CMK (cell line): ENCODE measurements at regions not wholly inside any gene's neighbourhood (a gene's known extent, or its start where the extent isn't known, plus 50 kb on each side); places are given as distances from the start of the nearest gene placed in this dataset.
A peak's percentile ranks its signal among the peaks of the same experiment; 100 is the strongest.
"Not testable (repeated sequence)": the region's sequence is repeated elsewhere in the genome, so short reads cannot be mapped to it uniquely, and the experiment has no call there.

Experiments used
- DNase-seq: peaks from one replicate; pipeline ENCODE4 v3.0.0-alpha.2; 2010; ENCODE audit warnings: low read depth

- not testable (repeated sequence) for DNase-seq
These were observed 763.3 kb downstream of the SPATA31A7 start for GRCh38 chr9:61953108-61953507.

GRCh38 chr9:61971635-61972034 is 781.8 kb downstream of the SPATA31A7 start:
- DNase-seq, result not testable (repeated sequence)

- peak; percentile 3 for DNase-seq
These were observed 784.7 kb downstream of the SPATA31A7 start for GRCh38 chr9:61974501-61974900.

- DNase-seq, result not testable (repeated sequence)
These were observed 786.5 kb downstream of the SPATA31A7 start for GRCh38 chr9:61976318-61976717.

GRCh38 chr9:61982727-61983126 is 792.9 kb downstream of the SPATA31A7 start:
- DNase-seq, result not testable (repeated sequence)

GRCh38 chr9:61983441-61983840 is 793.6 kb downstream of the SPATA31A7 start:
- DNase-seq, result not testable (repeated sequence)

GRCh38 chr9:61983954-61984353 is 794.1 kb downstream of the SPATA31A7 start:
- DNase-seq, result not testable (repeated sequence)

- DNase-seq, result not testable (repeated sequence)
These were observed 794.7 kb downstream of the SPATA31A7 start for GRCh38 chr9:61984513-61984912.

GRCh38 chr9:61992110-61992509 is 802.3 kb downstream of the SPATA31A7 start:
- DNase-seq, result not testable (repeated sequence)

- not testable (repeated sequence) for DNase-seq
These were observed 842.6 kb downstream of the SPATA31A7 start for GRCh38 chr9:62032441-62032840.

GRCh38 chr9:62038260-62038659 is 848.4 kb downstream of the SPATA31A7 start:
- not testable (repeated sequence) for DNase-seq

GRCh38 chr9:62058155-62058554 is 868.3 kb downstream of the SPATA31A7 start:
- DNase-seq, result not testable (repeated sequence)

GRCh38 chr9:62071043-62071442 is 881.2 kb downstream of the SPATA31A7 start:
- not testable (repeated sequence) for DNase-seq

GRCh38 chr9:62073401-62073800 is 883.6 kb downstream of the SPATA31A7 start:
- DNase-seq, result not testable (repeated sequence)

GRCh38 chr9:62084245-62084644 is 894.4 kb downstream of the SPATA31A7 start:
- DNase-seq, result not testable (repeated sequence)

- not testable (repeated sequence) for DNase-seq
These were observed 906.0 kb downstream of the SPATA31A7 start for GRCh38 chr9:62095714-62096345.

GRCh38 chr9:62110486-62110885 is 920.6 kb downstream of the SPATA31A7 start:
- DNase-seq, result not testable (repeated sequence)

GRCh38 chr9:62116951-62117640 is 927.3 kb downstream of the SPATA31A7 start:
- not testable (repeated sequence) for DNase-seq

GRCh38 chr9:62119656-62120055 is 929.8 kb downstream of the SPATA31A7 start:
- not testable (repeated sequence) for DNase-seq

GRCh38 chr9:62125631-62126611 is 936.1 kb downstream of the SPATA31A7 start:
- DNase-seq, result not testable (repeated sequence)

- not testable (repeated sequence) for DNase-seq
These were observed 945.2 kb downstream of the SPATA31A7 start for GRCh38 chr9:62135022-62135421.

- DNase-seq, result not testable (repeated sequence)
These were observed 955.8 kb downstream of the SPATA31A7 start for GRCh38 chr9:62145648-62146047.
